Sigmoid colon (tissue), 4 donors: ENCODE measurements at regions not wholly inside any gene's neighbourhood (a gene's known extent, or its start where the extent isn't known, plus 50 kb on each side); places are given as distances from the start of the nearest gene placed in this dataset.

ENCODE experiments used
- POLR2AphosphoS5 ChIP-seq, 4 donors: sonication (generic); formaldehyde crosslinking; IDR thresholded peaks; one replicate each; pipeline ENCODE4 v1.6.1; 2017; ENCODE audit warnings: antibody characterized with exemption in 4 of 4
- TF ChIP-seq, protein P1 (sequence below), 4 experiments: fragments of 450-650 bp in 3 of 4; fragments of 200-600 bp in 1 of 4; IDR thresholded peaks; one replicate each; pipeline ENCODE4 v1.5.1; 2016 to 2019; ENCODE audit warnings: antibody characterized with exemption in 4 of 4, mild to moderate bottlenecking in 3 of 4, moderate library complexity in 2 of 4

DNA sequence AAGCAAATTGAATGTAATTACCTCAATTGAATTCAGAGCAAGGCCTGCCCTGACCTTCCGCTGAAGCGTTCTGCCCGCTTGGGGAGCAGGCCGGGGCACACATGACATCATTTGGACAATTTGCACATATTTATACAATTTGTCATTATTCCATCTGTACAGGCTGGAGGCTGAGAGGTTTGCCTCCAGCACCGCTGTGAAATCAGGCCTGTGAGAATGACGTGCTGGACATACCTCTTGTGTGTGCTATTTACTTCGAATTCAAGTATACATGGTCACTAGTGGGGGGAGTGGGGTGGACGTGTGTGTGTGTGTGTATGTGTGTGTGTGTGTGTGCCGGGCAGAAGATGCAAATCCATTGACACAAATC lies 285.6 kb downstream of the SHOX start:
- TF ChIP-seq, protein P1, sequence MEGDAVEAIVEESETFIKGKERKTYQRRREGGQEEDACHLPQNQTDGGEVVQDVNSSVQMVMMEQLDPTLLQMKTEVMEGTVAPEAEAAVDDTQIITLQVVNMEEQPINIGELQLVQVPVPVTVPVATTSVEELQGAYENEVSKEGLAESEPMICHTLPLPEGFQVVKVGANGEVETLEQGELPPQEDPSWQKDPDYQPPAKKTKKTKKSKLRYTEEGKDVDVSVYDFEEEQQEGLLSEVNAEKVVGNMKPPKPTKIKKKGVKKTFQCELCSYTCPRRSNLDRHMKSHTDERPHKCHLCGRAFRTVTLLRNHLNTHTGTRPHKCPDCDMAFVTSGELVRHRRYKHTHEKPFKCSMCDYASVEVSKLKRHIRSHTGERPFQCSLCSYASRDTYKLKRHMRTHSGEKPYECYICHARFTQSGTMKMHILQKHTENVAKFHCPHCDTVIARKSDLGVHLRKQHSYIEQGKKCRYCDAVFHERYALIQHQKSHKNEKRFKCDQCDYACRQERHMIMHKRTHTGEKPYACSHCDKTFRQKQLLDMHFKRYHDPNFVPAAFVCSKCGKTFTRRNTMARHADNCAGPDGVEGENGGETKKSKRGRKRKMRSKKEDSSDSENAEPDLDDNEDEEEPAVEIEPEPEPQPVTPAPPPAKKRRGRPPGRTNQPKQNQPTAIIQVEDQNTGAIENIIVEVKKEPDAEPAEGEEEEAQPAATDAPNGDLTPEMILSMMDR (IDR thresholded peaks at IDR 0.05) = no peak
- TF ChIP-seq POLR2AphosphoS5 (IDR thresholded peaks at IDR 0.05) = no peak
